ENCODE measurements at regions not wholly inside any gene's neighbourhood (a gene's known extent, or its start where the extent isn't known, plus 50 kb on each side); places are given as distances from the start of the nearest gene placed in this dataset.

DNA sequence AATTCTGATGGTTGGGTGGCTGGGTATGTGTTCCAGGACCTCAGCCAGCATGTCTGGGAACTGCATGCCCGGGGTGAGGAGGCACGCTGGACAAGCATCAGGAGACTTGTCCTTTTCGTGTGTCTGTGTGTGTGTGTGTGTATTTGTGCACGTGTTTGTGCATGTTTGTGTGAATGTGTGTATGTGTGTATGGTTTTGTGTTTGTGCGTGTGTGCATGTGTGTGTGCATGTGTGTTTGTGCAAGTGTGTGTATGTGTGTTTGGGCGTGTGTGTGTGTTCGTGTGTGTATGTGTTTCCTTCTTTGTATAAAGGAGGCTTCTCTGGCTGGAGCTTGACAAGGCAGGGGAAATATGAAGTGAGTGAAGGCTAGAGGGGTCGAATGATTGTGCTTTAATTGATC is 491.5 kb downstream of the IRX1 start:
- ChIA-PET POLR2A (no interaction called here), CTCF (no interaction called here)
- DNase-seq (ENCODE audit: extremely low spot score) = no peak
- TF ChIP-seq ARNT (IDR thresholded peaks at IDR 0.05) (no peak), FOXA1 (IDR thresholded peaks at IDR 0.05) (no peak), FOXK2 (IDR thresholded peaks at IDR 0.05) (no peak)

DNA sequence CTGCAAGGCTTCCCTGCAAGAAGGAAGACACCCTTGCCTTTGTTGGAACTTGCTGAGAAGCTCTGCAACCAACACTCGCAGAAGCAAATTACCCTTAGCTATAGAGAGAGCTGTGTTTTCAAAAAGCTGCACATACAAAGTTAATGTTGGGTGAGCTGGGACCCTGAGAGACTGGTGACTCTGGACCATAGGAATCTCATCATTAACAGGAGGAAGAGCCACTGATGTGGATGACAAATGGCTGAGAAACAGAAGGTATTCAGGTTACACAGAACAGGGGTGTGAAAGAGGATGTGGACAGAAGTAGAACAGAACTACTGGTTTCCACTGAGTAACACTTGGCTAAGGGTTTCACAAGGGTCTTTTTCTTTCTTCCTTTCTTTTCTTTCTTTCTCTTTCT is 493.5 kb downstream of the IRX1 start:
- TF ChIP-seq, protein P1, sequence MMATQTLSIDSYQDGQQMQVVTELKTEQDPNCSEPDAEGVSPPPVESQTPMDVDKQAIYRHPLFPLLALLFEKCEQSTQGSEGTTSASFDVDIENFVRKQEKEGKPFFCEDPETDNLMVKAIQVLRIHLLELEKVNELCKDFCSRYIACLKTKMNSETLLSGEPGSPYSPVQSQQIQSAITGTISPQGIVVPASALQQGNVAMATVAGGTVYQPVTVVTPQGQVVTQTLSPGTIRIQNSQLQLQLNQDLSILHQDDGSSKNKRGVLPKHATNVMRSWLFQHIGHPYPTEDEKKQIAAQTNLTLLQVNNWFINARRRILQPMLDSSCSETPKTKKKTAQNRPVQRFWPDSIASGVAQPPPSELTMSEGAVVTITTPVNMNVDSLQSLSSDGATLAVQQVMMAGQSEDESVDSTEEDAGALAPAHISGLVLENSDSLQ (IDR thresholded peaks at IDR 0.05) = no peak
- TF ChIP-seq BHLHE40 (IDR thresholded peaks at IDR 0.05; ENCODE audit: borderline replicate concordance) (no peak), ZNF384 (IDR thresholded peaks at IDR 0.05) (no peak), FOXM1 (IDR thresholded peaks at IDR 0.05; ENCODE audit: borderline replicate concordance) (no peak), SP1 (IDR thresholded peaks at IDR 0.05) (no peak), NFRKB (IDR thresholded peaks at IDR 0.05) (no peak), CTBP1 (IDR thresholded peaks at IDR 0.05; ENCODE audit: borderline replicate concordance) (no peak), L3MBTL2 (conservative IDR thresholded peaks at IDR 0.05) (no peak), FOXA1 (IDR thresholded peaks at IDR 0.05) (no peak), LEF1 (IDR thresholded peaks at IDR 0.05; ENCODE audit: borderline replicate concordance) (no peak)
- ChIA-PET POLR2A (no interaction called here), CTCF (no interaction called here)
- no peak for DNase-seq (ENCODE audit: extremely low spot score)

DNA sequence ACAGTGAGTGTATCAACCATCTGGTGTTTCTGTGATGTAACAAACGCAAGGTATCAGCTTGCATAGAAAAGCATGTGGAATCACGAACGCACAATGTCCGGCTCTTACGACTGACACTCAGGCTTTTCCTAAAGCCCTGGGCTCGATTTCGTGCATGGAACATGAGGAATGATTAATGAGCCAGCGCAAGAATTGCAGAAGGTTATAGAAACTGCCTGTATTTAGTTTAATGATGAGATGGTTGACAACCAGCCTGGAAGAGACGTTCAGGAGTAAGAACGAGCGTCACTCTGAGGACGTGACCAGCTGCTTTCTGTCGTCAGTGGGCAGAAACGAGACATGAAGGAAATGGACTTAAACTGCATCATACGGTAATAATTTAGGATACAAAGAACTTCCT is 497.6 kb downstream of the IRX1 start:
- DNase-seq (ENCODE audit: extremely low spot score) = no peak
- TF ChIP-seq SP1 (IDR thresholded peaks at IDR 0.05) (no peak), L3MBTL2 (conservative IDR thresholded peaks at IDR 0.05) (no peak), LEF1 (IDR thresholded peaks at IDR 0.05; ENCODE audit: borderline replicate concordance) (no peak), TARDBP (IDR thresholded peaks at IDR 0.05) (no peak), CTBP1 (IDR thresholded peaks at IDR 0.05; ENCODE audit: borderline replicate concordance) (no peak), FOXA1 (IDR thresholded peaks at IDR 0.05) (no peak), ELF4 (IDR thresholded peaks at IDR 0.05) (no peak), BHLHE40 (IDR thresholded peaks at IDR 0.05; ENCODE audit: borderline replicate concordance) (no peak), ARNT (IDR thresholded peaks at IDR 0.05) (no peak), HDGF (IDR thresholded peaks at IDR 0.05; ENCODE audit: borderline replicate concordance) (no peak), FOXK2 (IDR thresholded peaks at IDR 0.05) (no peak), ZNF384 (IDR thresholded peaks at IDR 0.05) (no peak), SUZ12 (IDR thresholded peaks at IDR 0.05) (no peak), FOXM1 (IDR thresholded peaks at IDR 0.05; ENCODE audit: borderline replicate concordance) (no peak), NFRKB (IDR thresholded peaks at IDR 0.05) (no peak)
- TF ChIP-seq, protein P1 (IDR thresholded peaks at IDR 0.05) = no peak
- CTCF ChIA-PET = no interaction called here
- POLR2A ChIA-PET = no interaction called here

DNA sequence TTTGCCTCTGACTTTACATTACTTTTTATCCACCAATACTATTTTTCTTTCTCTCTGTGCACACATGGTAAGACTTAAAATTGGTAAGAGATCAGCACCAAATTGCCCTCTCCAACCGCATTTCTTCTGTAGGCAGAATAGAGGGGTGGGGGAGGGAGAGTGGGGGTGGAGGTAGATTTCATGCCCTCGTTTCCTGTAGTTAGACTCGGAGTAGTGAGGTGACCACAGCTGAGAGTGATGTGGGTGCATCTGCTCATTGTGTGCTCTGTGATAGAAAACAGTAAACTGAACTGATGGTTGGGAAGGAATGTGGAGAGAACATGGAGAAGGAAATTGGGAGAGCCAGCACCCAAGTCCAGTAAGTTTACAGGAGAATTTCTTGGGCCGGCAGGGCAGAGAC is 498.3 kb downstream of the IRX1 start:
- TF ChIP-seq NFRKB (IDR thresholded peaks at IDR 0.05) (no peak), FOXA1 (IDR thresholded peaks at IDR 0.05) (no peak), TARDBP (IDR thresholded peaks at IDR 0.05) (no peak), BHLHE40 (IDR thresholded peaks at IDR 0.05; ENCODE audit: borderline replicate concordance) (no peak), ELF4 (IDR thresholded peaks at IDR 0.05) (no peak), L3MBTL2 (conservative IDR thresholded peaks at IDR 0.05) (no peak), HDGF (IDR thresholded peaks at IDR 0.05; ENCODE audit: borderline replicate concordance) (no peak), FOXM1 (IDR thresholded peaks at IDR 0.05; ENCODE audit: borderline replicate concordance) (no peak), ZNF384 (IDR thresholded peaks at IDR 0.05) (no peak), SUZ12 (IDR thresholded peaks at IDR 0.05) (no peak), LEF1 (IDR thresholded peaks at IDR 0.05; ENCODE audit: borderline replicate concordance) (no peak), ARNT (IDR thresholded peaks at IDR 0.05) (no peak), SP1 (IDR thresholded peaks at IDR 0.05) (no peak), FOXK2 (IDR thresholded peaks at IDR 0.05) (no peak), CTBP1 (IDR thresholded peaks at IDR 0.05; ENCODE audit: borderline replicate concordance) (no peak)
- TF ChIP-seq, protein P1 (IDR thresholded peaks at IDR 0.05) = no peak
- CTCF ChIA-PET = no interaction called here
- no peak for DNase-seq (ENCODE audit: extremely low spot score)
- POLR2A ChIA-PET = no interaction called here

DNA sequence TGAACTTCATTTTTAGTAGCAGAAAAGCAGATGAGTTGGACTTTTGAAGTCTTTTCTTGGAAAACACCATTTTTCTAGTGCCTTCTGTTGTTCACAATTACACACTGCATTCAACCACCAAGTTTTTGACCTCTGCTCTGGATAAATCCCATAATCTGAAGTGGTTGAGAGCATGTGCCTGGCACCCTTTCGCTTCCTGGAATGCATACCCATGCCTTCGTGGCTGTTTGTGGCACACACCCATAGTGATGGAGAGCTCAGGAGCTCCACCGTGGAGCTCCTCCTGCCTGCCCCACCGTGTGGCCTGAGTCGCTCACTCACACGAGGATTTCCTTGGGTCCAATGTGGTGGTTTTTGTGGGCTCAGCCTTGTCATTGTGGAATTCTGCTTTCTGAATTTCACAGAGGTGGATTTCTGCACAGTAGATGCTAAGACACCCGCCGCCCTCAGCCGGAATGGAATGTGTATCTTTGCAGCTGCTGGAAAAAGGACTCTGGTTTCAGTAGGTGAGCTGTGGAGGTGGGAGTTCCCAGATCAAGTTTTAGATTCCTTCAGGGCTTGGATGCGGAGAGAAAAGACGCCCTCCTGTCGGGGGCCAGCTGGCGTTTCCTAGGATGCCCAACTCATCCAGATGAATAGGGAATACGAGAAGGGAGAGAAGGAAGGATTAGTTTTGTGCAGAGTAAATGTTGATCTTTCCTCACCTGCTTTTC is 500.4 kb downstream of the IRX1 start:
- CTCF ChIA-PET = no interaction called here
- POLR2A ChIA-PET = no interaction called here
- no peak for DNase-seq (ENCODE audit: extremely low spot score)
- no peak for TF ChIP-seq FOXK2 (IDR thresholded peaks at IDR 0.05)
- TF ChIP-seq BHLHE40 (IDR thresholded peaks at IDR 0.05; ENCODE audit: borderline replicate concordance) = no peak
- TF ChIP-seq HDGF (IDR thresholded peaks at IDR 0.05; ENCODE audit: borderline replicate concordance) = no peak
- TF ChIP-seq SP1 (IDR thresholded peaks at IDR 0.05) = no peak
- TF ChIP-seq FOXM1 (IDR thresholded peaks at IDR 0.05; ENCODE audit: borderline replicate concordance) = no peak
- TF ChIP-seq LEF1 (IDR thresholded peaks at IDR 0.05; ENCODE audit: borderline replicate concordance) = no peak
- TF ChIP-seq FOXA1 (IDR thresholded peaks at IDR 0.05) = no peak
- TF ChIP-seq TARDBP (IDR thresholded peaks at IDR 0.05) = no peak
- no peak for TF ChIP-seq ARNT (IDR thresholded peaks at IDR 0.05)
- no peak for TF ChIP-seq ELF4 (IDR thresholded peaks at IDR 0.05)
- TF ChIP-seq CTBP1 (IDR thresholded peaks at IDR 0.05; ENCODE audit: borderline replicate concordance) = no peak
- TF ChIP-seq, protein P1 (IDR thresholded peaks at IDR 0.05) = no peak
- no peak for TF ChIP-seq NFRKB (IDR thresholded peaks at IDR 0.05)
- no peak for TF ChIP-seq SUZ12 (IDR thresholded peaks at IDR 0.05)
- TF ChIP-seq L3MBTL2 (conservative IDR thresholded peaks at IDR 0.05) = no peak
- no peak for TF ChIP-seq ZNF384 (IDR thresholded peaks at IDR 0.05)

Data from HEK293T (cell line).